ENCODE measurements at regions not wholly inside any gene's neighbourhood (a gene's known extent, or its start where the extent isn't known, plus 50 kb on each side); places are given as distances from the start of the nearest gene placed in this dataset.

DNA sequence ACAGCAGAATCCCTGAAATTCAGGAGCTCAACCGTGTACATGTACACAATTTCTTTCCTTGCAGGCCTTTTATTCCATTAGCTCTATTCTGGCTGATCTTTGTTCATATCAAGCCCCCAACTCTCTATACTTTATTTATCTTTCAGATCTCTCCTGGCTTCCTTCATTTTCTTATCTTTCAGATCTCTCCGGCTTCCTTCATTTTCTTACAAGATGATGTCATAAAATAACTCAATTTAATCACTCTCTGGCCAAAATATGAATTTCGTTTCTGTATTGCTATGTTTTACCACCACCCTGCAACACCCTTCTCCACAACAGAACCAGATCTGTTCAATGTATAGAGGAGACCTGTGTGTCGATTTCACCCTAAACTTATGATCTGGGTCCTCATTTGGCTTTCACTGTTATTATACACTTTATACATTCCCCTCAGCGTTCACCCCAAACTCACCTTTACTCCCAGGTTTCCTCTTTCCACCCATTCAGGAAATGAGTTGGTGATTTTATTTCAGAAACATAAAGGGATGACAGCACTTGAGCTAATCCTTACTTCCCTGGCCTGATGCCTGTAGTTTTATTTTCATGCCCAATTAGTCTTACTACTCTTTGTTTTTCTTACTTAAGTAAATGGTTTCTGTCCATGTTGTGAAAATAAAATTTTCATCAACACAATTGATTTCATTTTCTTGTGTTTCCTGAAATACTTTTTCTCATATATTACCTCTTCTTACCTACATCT is 195.5 kb downstream of the BCHE start:
- TF ChIP-seq, protein P1, sequence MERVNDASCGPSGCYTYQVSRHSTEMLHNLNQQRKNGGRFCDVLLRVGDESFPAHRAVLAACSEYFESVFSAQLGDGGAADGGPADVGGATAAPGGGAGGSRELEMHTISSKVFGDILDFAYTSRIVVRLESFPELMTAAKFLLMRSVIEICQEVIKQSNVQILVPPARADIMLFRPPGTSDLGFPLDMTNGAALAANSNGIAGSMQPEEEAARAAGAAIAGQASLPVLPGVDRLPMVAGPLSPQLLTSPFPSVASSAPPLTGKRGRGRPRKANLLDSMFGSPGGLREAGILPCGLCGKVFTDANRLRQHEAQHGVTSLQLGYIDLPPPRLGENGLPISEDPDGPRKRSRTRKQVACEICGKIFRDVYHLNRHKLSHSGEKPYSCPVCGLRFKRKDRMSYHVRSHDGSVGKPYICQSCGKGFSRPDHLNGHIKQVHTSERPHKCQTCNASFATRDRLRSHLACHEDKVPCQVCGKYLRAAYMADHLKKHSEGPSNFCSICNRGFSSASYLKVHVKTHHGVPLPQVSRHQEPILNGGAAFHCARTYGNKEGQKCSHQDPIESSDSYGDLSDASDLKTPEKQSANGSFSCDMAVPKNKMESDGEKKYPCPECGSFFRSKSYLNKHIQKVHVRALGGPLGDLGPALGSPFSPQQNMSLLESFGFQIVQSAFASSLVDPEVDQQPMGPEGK (CRISPR knock-in tag; IDR thresholded peaks at IDR 0.05; ENCODE audit: borderline replicate concordance) = no peak
- TF ChIP-seq BACH2 (CRISPR knock-in tag; IDR thresholded peaks at IDR 0.05; ENCODE audit: borderline replicate concordance) (no peak), RARB (CRISPR knock-in tag; IDR thresholded peaks at IDR 0.05) (no peak), ZFP30 (CRISPR knock-in tag; IDR thresholded peaks at IDR 0.05) (no peak), ZNF70 (CRISPR knock-in tag; IDR thresholded peaks at IDR 0.05) (no peak), ARNTL (CRISPR knock-in tag; IDR thresholded peaks at IDR 0.05; ENCODE audit: borderline replicate concordance, low read depth) (no peak), GLIS3 (CRISPR knock-in tag; IDR thresholded peaks at IDR 0.05) (no peak), ZFP3 (CRISPR knock-in tag; IDR thresholded peaks at IDR 0.05) (no peak), ISL1 (CRISPR knock-in tag; IDR thresholded peaks at IDR 0.05) (no peak), SNAI2 (CRISPR knock-in tag; IDR thresholded peaks at IDR 0.05) (no peak)
- TF ChIP-seq, protein P2, sequence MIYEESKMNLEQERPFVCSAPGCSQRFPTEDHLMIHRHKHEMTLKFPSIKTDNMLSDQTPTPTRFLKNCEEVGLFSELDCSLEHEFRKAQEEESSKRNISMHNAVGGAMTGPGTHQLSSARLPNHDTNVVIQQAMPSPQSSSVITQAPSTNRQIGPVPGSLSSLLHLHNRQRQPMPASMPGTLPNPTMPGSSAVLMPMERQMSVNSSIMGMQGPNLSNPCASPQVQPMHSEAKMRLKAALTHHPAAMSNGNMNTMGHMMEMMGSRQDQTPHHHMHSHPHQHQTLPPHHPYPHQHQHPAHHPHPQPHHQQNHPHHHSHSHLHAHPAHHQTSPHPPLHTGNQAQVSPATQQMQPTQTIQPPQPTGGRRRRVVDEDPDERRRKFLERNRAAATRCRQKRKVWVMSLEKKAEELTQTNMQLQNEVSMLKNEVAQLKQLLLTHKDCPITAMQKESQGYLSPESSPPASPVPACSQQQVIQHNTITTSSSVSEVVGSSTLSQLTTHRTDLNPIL (CRISPR knock-in tag; IDR thresholded peaks at IDR 0.05; ENCODE audit: low read depth) = no peak
- TF ChIP-seq, protein P3, sequence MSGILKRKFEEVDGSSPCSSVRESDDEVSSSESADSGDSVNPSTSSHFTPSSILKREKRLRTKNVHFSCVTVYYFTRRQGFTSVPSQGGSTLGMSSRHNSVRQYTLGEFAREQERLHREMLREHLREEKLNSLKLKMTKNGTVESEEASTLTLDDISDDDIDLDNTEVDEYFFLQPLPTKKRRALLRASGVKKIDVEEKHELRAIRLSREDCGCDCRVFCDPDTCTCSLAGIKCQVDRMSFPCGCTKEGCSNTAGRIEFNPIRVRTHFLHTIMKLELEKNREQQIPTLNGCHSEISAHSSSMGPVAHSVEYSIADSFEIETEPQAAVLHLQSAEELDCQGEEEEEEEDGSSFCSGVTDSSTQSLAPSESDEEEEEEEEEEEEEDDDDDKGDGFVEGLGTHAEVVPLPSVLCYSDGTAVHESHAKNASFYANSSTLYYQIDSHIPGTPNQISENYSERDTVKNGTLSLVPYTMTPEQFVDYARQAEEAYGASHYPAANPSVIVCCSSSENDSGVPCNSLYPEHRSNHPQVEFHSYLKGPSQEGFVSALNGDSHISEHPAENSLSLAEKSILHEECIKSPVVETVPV (CRISPR knock-in tag; IDR thresholded peaks at IDR 0.05) = no peak
- TF ChIP-seq, protein P4, sequence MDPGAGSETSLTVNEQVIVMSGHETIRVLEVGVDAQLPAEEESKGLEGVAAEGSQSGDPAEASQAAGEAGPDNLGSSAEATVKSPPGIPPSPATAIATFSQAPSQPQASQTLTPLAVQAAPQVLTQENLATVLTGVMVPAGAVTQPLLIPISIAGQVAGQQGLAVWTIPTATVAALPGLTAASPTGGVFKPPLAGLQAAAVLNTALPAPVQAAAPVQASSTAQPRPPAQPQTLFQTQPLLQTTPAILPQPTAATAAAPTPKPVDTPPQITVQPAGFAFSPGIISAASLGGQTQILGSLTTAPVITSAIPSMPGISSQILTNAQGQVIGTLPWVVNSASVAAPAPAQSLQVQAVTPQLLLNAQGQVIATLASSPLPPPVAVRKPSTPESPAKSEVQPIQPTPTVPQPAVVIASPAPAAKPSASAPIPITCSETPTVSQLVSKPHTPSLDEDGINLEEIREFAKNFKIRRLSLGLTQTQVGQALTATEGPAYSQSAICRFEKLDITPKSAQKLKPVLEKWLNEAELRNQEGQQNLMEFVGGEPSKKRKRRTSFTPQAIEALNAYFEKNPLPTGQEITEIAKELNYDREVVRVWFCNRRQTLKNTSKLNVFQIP (CRISPR knock-in tag; IDR thresholded peaks at IDR 0.05; ENCODE audit: borderline replicate concordance, low read depth) = no peak
